ENCODE measurements at regions not wholly inside any gene's neighbourhood (a gene's known extent, or its start where the extent isn't known, plus 50 kb on each side); places are given as distances from the start of the nearest gene placed in this dataset.
A peak's percentile ranks its signal among the peaks of the same experiment; 100 is the strongest.

DNA sequence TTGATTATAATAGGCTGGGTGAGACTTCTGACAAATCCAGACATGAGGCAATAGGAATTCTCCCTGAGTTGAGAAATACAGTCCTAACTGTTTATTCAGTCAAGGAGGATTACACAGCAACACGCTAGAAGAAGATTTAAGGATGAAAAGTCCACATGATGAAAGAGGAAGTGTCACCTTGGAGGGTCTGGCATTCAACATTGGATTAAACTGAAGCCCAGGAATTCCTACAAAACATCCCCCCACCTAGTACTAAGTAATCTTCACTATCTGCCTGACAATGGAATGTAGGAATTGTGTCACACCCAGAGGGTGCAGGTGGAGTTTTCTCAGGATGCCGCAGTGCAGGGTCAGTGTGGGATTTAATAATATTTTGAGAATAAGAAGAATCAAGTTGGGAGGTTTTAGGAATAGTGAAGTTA, 142.4 kb downstream of the SOCS6 start (continued):
- TF ChIP-seq, protein P1, sequence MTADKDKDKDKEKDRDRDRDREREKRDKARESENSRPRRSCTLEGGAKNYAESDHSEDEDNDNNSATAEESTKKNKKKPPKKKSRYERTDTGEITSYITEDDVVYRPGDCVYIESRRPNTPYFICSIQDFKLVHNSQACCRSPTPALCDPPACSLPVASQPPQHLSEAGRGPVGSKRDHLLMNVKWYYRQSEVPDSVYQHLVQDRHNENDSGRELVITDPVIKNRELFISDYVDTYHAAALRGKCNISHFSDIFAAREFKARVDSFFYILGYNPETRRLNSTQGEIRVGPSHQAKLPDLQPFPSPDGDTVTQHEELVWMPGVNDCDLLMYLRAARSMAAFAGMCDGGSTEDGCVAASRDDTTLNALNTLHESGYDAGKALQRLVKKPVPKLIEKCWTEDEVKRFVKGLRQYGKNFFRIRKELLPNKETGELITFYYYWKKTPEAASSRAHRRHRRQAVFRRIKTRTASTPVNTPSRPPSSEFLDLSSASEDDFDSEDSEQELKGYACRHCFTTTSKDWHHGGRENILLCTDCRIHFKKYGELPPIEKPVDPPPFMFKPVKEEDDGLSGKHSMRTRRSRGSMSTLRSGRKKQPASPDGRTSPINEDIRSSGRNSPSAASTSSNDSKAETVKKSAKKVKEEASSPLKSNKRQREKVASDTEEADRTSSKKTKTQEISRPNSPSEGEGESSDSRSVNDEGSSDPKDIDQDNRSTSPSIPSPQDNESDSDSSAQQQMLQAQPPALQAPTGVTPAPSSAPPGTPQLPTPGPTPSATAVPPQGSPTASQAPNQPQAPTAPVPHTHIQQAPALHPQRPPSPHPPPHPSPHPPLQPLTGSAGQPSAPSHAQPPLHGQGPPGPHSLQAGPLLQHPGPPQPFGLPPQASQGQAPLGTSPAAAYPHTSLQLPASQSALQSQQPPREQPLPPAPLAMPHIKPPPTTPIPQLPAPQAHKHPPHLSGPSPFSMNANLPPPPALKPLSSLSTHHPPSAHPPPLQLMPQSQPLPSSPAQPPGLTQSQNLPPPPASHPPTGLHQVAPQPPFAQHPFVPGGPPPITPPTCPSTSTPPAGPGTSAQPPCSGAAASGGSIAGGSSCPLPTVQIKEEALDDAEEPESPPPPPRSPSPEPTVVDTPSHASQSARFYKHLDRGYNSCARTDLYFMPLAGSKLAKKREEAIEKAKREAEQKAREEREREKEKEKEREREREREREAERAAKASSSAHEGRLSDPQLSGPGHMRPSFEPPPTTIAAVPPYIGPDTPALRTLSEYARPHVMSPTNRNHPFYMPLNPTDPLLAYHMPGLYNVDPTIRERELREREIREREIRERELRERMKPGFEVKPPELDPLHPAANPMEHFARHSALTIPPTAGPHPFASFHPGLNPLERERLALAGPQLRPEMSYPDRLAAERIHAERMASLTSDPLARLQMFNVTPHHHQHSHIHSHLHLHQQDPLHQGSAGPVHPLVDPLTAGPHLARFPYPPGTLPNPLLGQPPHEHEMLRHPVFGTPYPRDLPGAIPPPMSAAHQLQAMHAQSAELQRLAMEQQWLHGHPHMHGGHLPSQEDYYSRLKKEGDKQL (CRISPR knock-in tag; IDR thresholded peaks at IDR 0.05; ENCODE audit: low read depth) = peak; percentile 86
- TF ChIP-seq, protein P2, sequence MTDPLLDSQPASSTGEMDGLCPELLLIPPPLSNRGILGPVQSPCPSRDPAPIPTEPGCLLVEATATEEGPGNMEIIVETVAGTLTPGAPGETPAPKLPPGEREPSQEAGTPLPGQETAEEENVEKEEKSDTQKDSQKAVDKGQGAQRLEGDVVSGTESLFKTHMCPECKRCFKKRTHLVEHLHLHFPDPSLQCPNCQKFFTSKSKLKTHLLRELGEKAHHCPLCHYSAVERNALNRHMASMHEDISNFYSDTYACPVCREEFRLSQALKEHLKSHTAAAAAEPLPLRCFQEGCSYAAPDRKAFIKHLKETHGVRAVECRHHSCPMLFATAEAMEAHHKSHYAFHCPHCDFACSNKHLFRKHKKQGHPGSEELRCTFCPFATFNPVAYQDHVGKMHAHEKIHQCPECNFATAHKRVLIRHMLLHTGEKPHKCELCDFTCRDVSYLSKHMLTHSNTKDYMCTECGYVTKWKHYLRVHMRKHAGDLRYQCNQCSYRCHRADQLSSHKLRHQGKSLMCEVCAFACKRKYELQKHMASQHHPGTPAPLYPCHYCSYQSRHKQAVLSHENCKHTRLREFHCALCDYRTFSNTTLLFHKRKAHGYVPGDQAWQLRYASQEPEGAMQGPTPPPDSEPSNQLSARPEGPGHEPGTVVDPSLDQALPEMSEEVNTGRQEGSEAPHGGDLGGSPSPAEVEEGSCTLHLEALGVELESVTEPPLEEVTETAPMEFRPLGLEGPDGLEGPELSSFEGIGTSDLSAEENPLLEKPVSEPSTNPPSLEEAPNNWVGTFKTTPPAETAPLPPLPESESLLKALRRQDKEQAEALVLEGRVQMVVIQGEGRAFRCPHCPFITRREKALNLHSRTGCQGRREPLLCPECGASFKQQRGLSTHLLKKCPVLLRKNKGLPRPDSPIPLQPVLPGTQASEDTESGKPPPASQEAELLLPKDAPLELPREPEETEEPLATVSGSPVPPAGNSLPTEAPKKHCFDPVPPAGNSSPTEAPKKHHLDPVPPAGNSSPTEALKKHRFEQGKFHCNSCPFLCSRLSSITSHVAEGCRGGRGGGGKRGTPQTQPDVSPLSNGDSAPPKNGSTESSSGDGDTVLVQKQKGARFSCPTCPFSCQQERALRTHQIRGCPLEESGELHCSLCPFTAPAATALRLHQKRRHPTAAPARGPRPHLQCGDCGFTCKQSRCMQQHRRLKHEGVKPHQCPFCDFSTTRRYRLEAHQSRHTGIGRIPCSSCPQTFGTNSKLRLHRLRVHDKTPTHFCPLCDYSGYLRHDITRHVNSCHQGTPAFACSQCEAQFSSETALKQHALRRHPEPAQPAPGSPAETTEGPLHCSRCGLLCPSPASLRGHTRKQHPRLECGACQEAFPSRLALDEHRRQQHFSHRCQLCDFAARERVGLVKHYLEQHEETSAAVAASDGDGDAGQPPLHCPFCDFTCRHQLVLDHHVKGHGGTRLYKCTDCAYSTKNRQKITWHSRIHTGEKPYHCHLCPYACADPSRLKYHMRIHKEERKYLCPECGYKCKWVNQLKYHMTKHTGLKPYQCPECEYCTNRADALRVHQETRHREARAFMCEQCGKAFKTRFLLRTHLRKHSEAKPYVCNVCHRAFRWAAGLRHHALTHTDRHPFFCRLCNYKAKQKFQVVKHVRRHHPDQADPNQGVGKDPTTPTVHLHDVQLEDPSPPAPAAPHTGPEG (CRISPR knock-in tag; IDR thresholded peaks at IDR 0.05) = no peak
- TF ChIP-seq, protein P3, sequence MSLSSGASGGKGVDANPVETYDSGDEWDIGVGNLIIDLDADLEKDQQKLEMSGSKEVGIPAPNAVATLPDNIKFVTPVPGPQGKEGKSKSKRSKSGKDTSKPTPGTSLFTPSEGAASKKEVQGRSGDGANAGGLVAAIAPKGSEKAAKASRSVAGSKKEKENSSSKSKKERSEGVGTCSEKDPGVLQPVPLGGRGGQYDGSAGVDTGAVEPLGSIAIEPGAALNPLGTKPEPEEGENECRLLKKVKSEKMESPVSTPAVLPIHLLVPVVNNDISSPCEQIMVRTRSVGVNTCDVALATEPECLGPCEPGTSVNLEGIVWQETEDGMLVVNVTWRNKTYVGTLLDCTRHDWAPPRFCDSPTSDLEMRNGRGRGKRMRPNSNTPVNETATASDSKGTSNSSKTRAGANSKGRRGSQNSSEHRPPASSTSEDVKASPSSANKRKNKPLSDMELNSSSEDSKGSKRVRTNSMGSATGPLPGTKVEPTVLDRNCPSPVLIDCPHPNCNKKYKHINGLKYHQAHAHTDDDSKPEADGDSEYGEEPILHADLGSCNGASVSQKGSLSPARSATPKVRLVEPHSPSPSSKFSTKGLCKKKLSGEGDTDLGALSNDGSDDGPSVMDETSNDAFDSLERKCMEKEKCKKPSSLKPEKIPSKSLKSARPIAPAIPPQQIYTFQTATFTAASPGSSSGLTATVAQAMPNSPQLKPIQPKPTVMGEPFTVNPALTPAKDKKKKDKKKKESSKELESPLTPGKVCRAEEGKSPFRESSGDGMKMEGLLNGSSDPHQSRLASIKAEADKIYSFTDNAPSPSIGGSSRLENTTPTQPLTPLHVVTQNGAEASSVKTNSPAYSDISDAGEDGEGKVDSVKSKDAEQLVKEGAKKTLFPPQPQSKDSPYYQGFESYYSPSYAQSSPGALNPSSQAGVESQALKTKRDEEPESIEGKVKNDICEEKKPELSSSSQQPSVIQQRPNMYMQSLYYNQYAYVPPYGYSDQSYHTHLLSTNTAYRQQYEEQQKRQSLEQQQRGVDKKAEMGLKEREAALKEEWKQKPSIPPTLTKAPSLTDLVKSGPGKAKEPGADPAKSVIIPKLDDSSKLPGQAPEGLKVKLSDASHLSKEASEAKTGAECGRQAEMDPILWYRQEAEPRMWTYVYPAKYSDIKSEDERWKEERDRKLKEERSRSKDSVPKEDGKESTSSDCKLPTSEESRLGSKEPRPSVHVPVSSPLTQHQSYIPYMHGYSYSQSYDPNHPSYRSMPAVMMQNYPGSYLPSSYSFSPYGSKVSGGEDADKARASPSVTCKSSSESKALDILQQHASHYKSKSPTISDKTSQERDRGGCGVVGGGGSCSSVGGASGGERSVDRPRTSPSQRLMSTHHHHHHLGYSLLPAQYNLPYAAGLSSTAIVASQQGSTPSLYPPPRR (CRISPR knock-in tag; IDR thresholded peaks at IDR 0.05; ENCODE audit: borderline replicate concordance) = peak; percentile 68; the same call in 1 of the 2 replicates
- no peak for TF ChIP-seq ZNF256 (CRISPR knock-in tag; conservative IDR thresholded peaks at IDR 0.05)
- TF ChIP-seq ZNF232 (CRISPR knock-in tag; IDR thresholded peaks at IDR 0.05; ENCODE audit: borderline replicate concordance) = no peak
- peak; percentile 89 for TF ChIP-seq TGIF2 (CRISPR knock-in tag; IDR thresholded peaks at IDR 0.05)
- TF ChIP-seq HMG20B (CRISPR knock-in tag; conservative IDR thresholded peaks at IDR 0.05) = peak; percentile 81
- TF ChIP-seq, protein P4, sequence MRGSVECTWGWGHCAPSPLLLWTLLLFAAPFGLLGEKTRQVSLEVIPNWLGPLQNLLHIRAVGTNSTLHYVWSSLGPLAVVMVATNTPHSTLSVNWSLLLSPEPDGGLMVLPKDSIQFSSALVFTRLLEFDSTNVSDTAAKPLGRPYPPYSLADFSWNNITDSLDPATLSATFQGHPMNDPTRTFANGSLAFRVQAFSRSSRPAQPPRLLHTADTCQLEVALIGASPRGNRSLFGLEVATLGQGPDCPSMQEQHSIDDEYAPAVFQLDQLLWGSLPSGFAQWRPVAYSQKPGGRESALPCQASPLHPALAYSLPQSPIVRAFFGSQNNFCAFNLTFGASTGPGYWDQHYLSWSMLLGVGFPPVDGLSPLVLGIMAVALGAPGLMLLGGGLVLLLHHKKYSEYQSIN (CRISPR knock-in tag; IDR thresholded peaks at IDR 0.05; ENCODE audit: borderline replicate concordance) = no peak
- TF ChIP-seq, protein P5, sequence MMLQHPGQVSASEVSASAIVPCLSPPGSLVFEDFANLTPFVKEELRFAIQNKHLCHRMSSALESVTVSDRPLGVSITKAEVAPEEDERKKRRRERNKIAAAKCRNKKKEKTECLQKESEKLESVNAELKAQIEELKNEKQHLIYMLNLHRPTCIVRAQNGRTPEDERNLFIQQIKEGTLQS (CRISPR knock-in tag; IDR thresholded peaks at IDR 0.05) = peak; percentile 88
- TF ChIP-seq NR2F6 (IDR thresholded peaks at IDR 0.05) = peak; percentile 62
- TF ChIP-seq NR2F6 (CRISPR knock-in tag; IDR thresholded peaks at IDR 0.05) = peak; percentile 80

Data from HepG2 (cell line).